Esophagus squamous epithelium (tissue), 4 donors: ENCODE measurements at regions not wholly inside any gene's neighbourhood (a gene's known extent, or its start where the extent isn't known, plus 50 kb on each side); places are given as distances from the start of the nearest gene placed in this dataset.

Experiments
- CTCF ChIP-seq, 6 experiments: fragments of 450-650 bp in 4 of 6; fragments of 200-600 bp in 2 of 6; sonication (generic) in 2 of 6; IDR thresholded peaks; one replicate each; pipeline ENCODE4 v1.5.1; 2016 to 2019; ENCODE audit warnings: antibody characterized with exemption in 6 of 6, mild to moderate bottlenecking in 4 of 6, moderate library complexity in 4 of 6
- POLR2A ChIP-seq, 4 donors: fragments of 450-650 bp; IDR thresholded peaks; one replicate each; pipeline ENCODE4 v1.6.1; 2017; ENCODE audit warnings: antibody characterized with exemption in 4 of 4, mild to moderate bottlenecking in 4 of 4, moderate library complexity in 3 of 4

- TF ChIP-seq CTCF (IDR thresholded peaks at IDR 0.05) (no peak), POLR2A (IDR thresholded peaks at IDR 0.05) (no peak)
These were observed 463.7 kb downstream of the CYLC2 start for GRCh38 chr9:103458826-103459225.
